ENCODE measurements at regions not wholly inside any gene's neighbourhood (a gene's known extent, or its start where the extent isn't known, plus 50 kb on each side); places are given as distances from the start of the nearest gene placed in this dataset.

- no peak for FAIRE-seq
- WGBS (ENCODE audit: insufficient coverage, insufficient replicate concordance, low lambda C conversion rate, missing lambda C conversion rate): 0% methylated on average over 5 of the region's 5 CpGs
- in situ Hi-C loops (cut with MboI): no loop called here
Measured at GRCh38 chr17:34098699-34099098, 156.4 kb upstream of the CCL2 start.

GRCh38 chr17:34099859-34100515 is 155.1 kb upstream of the CCL2 start:
- Histone ChIP-seq H2AFZ (ENCODE audit: control insufficient read depth, low read depth, low read length) (no peak overlapping the region), H3K4me1 (ENCODE audit: control insufficient read depth, insufficient read depth, low read length) (no peaks in the 10 kb centered on the region), H4K20me1 (ENCODE audit: control insufficient read depth, insufficient read depth) (no peaks in the 10 kb centered on the region), H3K9me3 (replicated peaks; ENCODE audit: control insufficient read depth, insufficient read depth, low read length) (no peaks in the 10 kb centered on the region), H3K27me3 (replicated peaks in 1 of 2; ENCODE audit: control insufficient read depth in 2 of 2, insufficient read depth in 2 of 2, low read length in 1 of 2) (no peaks in the 10 kb centered on the region), H3K36me3 (ENCODE audit: control insufficient read depth in 2 of 2, insufficient read depth in 2 of 2, low read length in 1 of 2) (no peaks in the 10 kb centered on the region), H3K27ac (ENCODE audit: control insufficient read depth, insufficient read depth) (no peak overlapping the region), H3K4me3 (no peak overlapping the region), H3K4me2 (ENCODE audit: control insufficient read depth, insufficient read depth) (no peak overlapping the region), H3K79me2 (ENCODE audit: control insufficient read depth, insufficient read depth, low read length) (no peaks in the 10 kb centered on the region), H3K9ac (ENCODE audit: control insufficient read depth, insufficient read depth, low read length) (no peak overlapping the region)
- CTCF ChIA-PET: no interaction called here
- intact Hi-C loops (cut with micrococcal nuclease; ENCODE audit: unreplicated experiment): no loop called here
- no peak for FAIRE-seq
- SMC1A ChIA-PET (ENCODE audit: uncharacterized antibody, unreplicated experiment): no interaction called here
- ATAC-seq: no peak
- POLR2A ChIA-PET: no interaction called here
- no TSS peak for BruUV-seq (replicated peaks)
- 28% methylated on average over 8 of the region's 8 CpGs for WGBS (ENCODE audit: insufficient coverage, insufficient replicate concordance, low lambda C conversion rate, missing lambda C conversion rate)
- in situ Hi-C loops (cut with MboI): no loop called here
- no peak for DNase-seq (ENCODE audit: low read depth, low spot score)
- RAD21 ChIA-PET (ENCODE audit: unreplicated experiment): no interaction called here
- no peak for TF ChIP-seq SP1 (IDR thresholded peaks at IDR 0.05; ENCODE audit: low read depth, low read length)
- no peak for TF ChIP-seq ZBTB4 (CRISPR knock-in tag; IDR thresholded peaks at IDR 0.05)
- TF ChIP-seq SIN3A (IDR thresholded peaks at IDR 0.05; ENCODE audit: low read depth, low read length): no peak
- TF ChIP-seq, protein P1, sequence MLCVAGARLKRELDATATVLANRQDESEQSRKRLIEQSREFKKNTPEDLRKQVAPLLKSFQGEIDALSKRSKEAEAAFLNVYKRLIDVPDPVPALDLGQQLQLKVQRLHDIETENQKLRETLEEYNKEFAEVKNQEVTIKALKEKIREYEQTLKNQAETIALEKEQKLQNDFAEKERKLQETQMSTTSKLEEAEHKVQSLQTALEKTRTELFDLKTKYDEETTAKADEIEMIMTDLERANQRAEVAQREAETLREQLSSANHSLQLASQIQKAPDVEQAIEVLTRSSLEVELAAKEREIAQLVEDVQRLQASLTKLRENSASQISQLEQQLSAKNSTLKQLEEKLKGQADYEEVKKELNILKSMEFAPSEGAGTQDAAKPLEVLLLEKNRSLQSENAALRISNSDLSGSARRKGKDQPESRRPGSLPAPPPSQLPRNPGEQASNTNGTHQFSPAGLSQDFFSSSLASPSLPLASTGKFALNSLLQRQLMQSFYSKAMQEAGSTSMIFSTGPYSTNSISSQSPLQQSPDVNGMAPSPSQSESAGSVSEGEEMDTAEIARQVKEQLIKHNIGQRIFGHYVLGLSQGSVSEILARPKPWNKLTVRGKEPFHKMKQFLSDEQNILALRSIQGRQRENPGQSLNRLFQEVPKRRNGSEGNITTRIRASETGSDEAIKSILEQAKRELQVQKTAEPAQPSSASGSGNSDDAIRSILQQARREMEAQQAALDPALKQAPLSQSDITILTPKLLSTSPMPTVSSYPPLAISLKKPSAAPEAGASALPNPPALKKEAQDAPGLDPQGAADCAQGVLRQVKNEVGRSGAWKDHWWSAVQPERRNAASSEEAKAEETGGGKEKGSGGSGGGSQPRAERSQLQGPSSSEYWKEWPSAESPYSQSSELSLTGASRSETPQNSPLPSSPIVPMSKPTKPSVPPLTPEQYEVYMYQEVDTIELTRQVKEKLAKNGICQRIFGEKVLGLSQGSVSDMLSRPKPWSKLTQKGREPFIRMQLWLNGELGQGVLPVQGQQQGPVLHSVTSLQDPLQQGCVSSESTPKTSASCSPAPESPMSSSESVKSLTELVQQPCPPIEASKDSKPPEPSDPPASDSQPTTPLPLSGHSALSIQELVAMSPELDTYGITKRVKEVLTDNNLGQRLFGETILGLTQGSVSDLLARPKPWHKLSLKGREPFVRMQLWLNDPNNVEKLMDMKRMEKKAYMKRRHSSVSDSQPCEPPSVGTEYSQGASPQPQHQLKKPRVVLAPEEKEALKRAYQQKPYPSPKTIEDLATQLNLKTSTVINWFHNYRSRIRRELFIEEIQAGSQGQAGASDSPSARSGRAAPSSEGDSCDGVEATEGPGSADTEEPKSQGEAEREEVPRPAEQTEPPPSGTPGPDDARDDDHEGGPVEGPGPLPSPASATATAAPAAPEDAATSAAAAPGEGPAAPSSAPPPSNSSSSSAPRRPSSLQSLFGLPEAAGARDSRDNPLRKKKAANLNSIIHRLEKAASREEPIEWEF (IDR thresholded peaks at IDR 0.05; ENCODE audit: insufficient replicate concordance, low read depth, low read length): no peak
- no peak for TF ChIP-seq RCOR1 (conservative IDR thresholded peaks at IDR 0.05; ENCODE audit: low read depth, low read length)
- TF ChIP-seq, protein P2, sequence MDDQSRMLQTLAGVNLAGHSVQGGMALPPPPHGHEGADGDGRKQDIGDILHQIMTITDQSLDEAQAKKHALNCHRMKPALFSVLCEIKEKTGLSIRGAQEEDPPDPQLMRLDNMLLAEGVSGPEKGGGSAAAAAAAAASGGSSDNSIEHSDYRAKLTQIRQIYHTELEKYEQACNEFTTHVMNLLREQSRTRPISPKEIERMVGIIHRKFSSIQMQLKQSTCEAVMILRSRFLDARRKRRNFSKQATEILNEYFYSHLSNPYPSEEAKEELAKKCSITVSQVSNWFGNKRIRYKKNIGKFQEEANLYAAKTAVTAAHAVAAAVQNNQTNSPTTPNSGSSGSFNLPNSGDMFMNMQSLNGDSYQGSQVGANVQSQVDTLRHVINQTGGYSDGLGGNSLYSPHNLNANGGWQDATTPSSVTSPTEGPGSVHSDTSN (IDR thresholded peaks at IDR 0.05; ENCODE audit: insufficient replicate concordance, low read depth, low read length): no peak
- no peak for TF ChIP-seq CBX5 (IDR thresholded peaks at IDR 0.05; ENCODE audit: low read depth)

More at GRCh38 chr17:34098699-34099098, 156.4 kb upstream of the CCL2 start:
- RAD21 ChIA-PET (ENCODE audit: unreplicated experiment): no interaction called here
- POLR2A ChIA-PET: no interaction called here
- Histone ChIP-seq H2AFZ (ENCODE audit: control insufficient read depth, low read depth, low read length) (no peak overlapping the region), H4K20me1 (ENCODE audit: control insufficient read depth, insufficient read depth) (no peaks in the 10 kb centered on the region), H3K4me2 (ENCODE audit: control insufficient read depth, insufficient read depth) (no peak overlapping the region), H3K27me3 (replicated peaks in 1 of 2; ENCODE audit: control insufficient read depth in 2 of 2, insufficient read depth in 2 of 2, low read length in 1 of 2) (no peaks in the 10 kb centered on the region), H3K4me3 (no peak overlapping the region), H3K9me3 (replicated peaks; ENCODE audit: control insufficient read depth, insufficient read depth, low read length) (no peaks in the 10 kb centered on the region), H3K79me2 (ENCODE audit: control insufficient read depth, insufficient read depth, low read length) (no peaks in the 10 kb centered on the region), H3K4me1 (ENCODE audit: control insufficient read depth, insufficient read depth, low read length) (no peaks in the 10 kb centered on the region), H3K9ac (ENCODE audit: control insufficient read depth, insufficient read depth, low read length) (no peak overlapping the region), H3K36me3 (ENCODE audit: control insufficient read depth in 2 of 2, insufficient read depth in 2 of 2, low read length in 1 of 2) (no peaks in the 10 kb centered on the region), H3K27ac (ENCODE audit: control insufficient read depth, insufficient read depth) (no peak overlapping the region)
- TF ChIP-seq EED (IDR thresholded peaks at IDR 0.05; ENCODE audit: low read depth): no peak
- DNase-seq (ENCODE audit: low read depth, low spot score): no peak
- SMC1A ChIA-PET (ENCODE audit: uncharacterized antibody, unreplicated experiment): no interaction called here
- ATAC-seq: no peak
- intact Hi-C loops (cut with micrococcal nuclease; ENCODE audit: unreplicated experiment): no loop called here
- CTCF ChIA-PET: no interaction called here
- no TSS peak for BruUV-seq (replicated peaks)

All from GM12878 (cell line).